ENCODE measurements at regions not wholly inside any gene's neighbourhood (a gene's known extent, or its start where the extent isn't known, plus 50 kb on each side); places are given as distances from the start of the nearest gene placed in this dataset.

GRCh38 chr10:71081229-71081560 lies 131.2 kb upstream of the UNC5B start:
- TF ChIP-seq EZH2 (IDR thresholded peaks at IDR 0.05; ENCODE audit: borderline replicate concordance, low read length) (no peak), CTCF (conservative IDR thresholded peaks at IDR 0.05 in 1 of 2, IDR thresholded peaks at IDR 0.05 in 1 of 2; ENCODE audit: extremely low read depth in 1 of 2, insufficient read depth in 1 of 2, low read depth in 1 of 2, low read length in 2 of 2) (no peak)
